ENCODE measurements at regions not wholly inside any gene's neighbourhood (a gene's known extent, or its start where the extent isn't known, plus 50 kb on each side); places are given as distances from the start of the nearest gene placed in this dataset.
A peak's percentile ranks its signal among the peaks of the same experiment; 100 is the strongest.
"Not testable (repeated sequence)": the region's sequence is repeated elsewhere in the genome, so short reads cannot be mapped to it uniquely, and the experiment has no call there.

DNA sequence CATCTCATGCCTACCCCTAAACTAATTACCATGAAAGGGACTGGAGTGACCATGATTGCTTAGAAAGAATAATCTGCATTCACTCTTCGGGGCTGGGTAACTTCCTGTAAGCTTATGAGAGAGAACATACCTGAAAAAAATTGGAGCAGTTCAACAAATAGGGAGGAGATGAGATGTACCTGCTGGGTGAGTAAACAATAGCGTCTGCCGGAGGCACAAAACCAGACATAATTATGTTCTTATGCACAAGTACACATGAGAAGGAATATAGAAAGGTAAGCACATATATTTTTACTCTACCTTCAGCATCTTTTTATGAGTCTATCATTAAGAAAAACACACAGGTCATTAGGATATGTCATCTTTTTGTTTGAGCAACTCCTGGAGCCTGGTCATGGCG, 224.6 kb upstream of the FERD3L start:
- no peak for DNase-seq

DNA sequence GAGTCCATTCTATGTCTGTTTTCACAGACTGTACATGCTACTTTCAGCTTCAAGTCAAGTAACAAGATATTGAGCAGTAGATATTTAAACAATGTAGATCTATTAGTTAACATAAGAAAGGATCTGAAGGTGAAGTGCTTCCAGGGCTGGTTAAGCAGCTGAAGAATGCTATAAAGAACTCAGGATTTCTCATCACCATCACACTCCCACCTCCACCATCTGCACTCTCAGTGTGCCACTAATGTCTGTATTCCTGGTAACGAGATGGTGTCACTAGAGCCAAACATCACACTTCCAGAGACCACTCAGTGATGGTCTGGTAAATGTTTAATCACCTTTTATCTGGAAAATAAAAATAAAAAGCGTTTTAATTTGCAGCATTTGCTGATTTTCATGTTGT, 224.0 kb upstream of the FERD3L start:
- DNase-seq = no peak

DNA sequence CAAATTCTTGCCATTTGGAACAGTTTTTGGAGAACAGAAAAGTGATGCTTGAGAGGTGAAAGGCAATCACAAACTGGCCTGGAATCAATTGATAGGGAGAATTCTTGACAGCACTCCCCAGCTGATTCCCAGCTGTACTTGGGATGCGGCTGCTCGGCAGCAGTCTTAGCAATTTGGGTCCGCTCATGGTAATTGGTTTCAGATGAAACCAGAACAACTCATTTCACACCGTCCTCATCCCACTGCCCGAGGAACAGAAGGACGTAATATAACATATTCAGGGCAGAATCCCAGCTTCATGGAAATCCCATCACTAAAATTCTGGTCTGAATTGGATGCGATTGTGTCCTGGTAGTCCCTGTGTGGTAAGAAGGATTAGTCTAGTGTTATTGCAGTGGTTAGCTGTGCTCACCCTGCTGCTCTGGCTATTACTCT, 223.3 kb upstream of the FERD3L start:
- DNase-seq = peak; percentile 22

DNA sequence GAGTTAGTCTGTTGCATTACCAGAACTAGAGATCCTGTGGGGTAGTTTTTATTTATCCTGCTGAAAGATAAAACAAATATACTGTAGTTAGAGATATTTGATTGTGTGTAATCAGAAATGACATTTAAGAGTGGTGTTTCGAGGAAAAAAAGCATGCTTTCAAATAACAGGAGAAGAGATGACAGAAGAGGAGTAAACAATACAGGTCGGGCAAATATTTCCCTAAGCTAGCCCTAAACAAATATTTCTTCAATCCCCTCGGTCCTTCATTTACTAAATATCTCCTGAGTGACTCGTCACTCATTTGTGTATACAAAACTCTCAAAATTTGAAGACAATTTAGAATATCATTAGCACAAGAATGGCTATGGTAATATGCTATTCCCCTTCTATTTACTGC, 219.7 kb upstream of the FERD3L start:
- no peak for DNase-seq

DNA sequence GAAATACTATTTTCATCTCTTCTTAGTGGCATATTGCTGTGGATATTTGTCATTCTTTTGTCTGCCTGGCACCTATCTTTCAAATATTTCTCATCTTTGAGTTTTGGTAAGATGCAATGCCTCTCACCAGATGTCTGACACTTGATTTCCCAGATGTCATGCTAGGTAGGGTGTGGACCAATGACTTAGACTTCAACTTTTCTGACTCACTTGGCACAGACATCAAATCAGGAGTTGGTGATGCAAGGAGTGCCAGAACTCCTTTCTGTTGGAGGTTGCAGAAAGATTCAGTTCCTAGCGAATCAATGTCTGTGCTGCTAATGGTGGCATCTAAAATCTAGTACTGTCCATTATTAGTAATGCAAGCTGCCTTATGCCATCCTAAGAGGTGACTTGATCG, 216.9 kb upstream of the FERD3L start:
- no peak for DNase-seq

DNA sequence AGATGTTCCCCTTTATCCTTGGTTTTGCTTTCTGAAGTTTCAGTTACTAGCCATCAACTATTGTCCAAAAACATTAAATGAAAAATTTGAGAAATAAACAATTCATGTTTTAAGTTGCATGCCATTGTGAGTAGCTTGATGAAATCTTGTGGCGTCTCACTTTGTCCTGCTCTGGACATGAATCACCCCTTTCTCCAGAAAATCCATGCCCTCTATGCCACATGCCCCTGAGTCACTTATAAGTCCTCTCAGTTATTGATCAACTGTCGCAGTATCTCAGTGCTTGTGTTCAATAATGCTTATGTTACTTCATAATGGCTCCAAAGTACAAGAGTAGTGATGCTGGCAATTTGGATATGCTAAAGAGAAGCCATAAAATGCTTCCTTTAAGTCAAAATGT, 208.0 kb upstream of the FERD3L start:
- no peak for DNase-seq

DNA sequence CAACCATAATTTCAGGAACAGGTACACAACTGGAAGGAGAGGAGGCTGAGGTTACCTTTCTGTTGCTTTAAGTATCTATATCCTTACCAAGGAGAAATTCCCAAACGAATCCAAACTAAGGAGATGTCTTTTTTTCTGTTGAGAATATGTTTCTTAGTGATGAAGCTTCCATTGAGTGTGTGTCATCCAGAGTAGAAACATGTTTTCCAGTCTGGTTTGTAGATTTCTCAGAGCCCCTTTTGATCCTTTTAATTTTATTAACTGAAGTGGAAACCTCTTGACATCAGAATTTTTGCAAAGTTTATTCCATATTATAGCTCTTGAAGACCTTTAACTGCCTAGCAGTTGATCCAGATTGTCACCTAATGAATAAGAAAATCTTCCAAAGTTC, 207.1 kb upstream of the FERD3L start:
- DNase-seq = no peak

DNA sequence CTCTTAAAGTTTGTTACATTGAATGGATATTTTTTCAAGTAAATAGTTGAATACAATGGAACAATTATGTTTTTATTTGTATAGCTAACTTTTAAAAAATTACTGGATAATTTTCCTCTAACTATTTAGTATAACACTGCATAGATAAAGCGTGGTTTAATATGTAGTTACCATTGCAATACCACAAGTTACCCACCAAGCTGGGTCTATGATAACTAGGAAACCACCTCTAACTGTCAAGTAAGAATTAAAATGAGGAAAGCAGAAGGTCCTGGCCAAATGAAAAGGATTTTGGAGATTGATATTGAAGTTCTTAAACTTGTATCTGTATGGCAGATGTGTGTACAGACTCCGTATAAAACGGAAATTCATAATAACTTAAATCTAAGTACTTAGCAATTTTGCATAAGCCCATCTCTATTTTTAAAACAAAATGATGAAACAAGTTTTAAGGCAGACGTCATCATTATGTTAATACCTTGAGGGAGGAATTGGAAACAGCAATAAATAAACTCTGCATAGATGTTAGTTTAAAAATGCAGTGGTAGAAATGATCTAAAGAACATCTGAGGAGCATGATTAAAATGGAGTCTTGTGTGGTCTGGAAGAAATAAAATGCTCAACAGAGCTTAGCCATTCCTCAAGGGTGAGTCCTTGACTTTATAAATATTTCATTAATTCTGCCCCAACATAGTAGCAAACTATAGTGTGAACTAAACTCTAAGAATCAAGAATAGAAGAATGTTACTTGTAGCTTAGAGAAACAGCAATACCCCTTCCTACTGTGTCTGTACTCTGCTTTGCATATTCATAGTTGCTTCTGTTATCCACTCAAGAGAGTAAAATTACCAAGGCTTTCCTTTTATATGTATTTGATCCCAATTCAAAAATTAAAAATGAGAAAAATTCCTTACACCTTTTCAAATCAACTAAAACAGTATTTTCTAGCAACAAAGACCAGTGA, 206.4 kb upstream of the FERD3L start:
- no peak for DNase-seq

DNA sequence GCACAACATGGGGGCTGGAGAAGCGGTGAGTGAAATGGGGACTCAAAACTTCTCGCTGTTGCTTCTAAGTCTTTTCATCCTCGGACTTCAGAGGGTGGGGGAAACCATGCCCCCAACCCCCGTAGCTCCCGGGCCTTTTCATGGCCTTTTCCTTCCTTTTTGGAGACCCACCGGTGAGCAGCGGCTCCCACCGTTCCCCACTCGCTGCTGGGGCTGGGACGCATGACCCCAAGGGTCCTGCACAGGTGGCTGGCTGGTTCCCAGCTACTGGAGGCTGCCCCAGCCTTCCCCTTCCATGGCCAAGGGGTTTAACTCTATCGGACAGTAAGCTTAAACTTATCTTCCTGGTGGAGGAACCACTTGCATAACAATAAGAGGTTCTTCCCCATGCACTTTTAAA, 194.3 kb upstream of the FERD3L start:
- DNase-seq = no peak

DNA sequence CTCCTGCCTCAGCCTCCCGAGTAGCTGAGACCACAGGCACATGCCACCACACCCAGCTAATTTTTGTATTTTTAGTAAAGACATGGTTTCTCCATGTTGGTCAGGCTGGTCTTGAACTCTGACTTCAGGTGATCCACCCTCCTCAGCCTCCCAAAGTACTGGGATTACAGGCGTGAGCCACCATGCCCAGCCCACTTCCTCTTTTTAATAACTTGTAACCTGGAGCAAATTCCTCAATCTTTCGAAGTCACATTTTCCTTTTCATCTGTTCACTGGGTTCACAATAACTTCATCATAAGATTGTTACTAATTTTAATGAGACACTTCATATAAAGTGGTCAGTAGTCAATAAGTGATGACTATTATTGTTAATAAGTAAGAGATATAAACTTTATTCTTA, 193.3 kb upstream of the FERD3L start:
- not testable (repeated sequence) for DNase-seq

DNA sequence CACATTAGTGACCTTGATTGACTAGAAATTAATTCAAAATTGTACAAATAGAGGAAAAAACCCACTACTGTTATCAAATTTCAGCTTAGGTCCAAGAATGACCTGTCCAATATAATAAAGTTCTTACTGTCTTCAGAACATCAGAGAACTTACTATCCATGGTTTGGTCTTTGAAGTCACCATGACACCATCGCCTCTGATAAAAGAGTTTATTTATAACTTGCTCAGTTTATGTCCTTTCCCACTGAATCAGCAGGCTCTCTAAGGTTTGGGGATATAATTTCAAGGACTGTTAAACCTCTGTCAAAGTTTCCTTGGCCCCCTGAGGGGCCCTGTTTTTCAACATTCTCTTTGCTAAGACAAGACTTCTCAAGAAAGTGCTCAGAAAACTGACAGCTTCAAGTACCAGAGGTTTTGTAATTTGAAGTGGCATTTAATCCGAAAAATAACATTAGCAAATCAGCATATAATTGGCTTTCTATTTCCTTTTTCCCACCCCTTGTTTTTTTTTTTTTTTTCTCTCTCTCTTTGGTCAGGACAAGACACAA, 191.7 kb upstream of the FERD3L start:
- no peak for DNase-seq

DNA sequence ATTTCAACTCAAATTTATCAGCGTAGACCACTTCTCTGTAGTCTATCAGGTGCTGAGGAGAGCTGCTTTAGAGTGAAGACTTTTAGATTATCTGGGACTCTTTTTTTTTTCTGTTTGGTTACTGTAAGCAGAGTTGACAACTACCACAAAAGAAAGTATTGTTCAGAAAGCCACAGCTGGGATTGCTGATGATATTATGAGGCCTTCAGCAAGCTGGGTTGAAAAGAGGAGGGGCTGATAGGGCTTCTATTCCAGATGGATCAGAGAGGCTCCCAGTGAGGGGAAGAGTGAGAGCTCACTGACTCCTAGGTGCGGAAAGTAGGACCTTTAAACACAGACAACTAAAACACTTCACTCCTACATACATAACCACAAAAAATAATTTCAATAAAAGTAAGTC, 188.5 kb upstream of the FERD3L start:
- DNase-seq = no peak

DNA sequence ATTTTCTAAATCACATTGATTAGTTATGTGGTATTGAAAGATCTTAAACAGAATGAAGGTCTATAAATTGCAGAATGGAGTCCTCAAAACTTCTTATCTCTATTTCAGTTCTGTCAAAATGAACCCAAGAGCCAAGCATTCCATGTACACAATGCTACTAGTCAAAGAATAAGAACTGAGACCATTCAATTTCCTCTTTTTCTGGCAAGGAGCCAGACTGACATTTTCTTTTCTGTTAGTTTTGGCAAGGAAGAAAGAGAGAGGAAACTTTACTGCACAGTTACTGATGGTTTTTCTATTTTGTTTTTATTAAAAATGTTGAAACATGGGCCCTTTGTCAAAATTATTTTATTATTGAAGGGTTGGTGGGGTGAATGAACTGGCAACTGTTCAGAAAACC, 181.8 kb upstream of the FERD3L start:
- DNase-seq = no peak

DNA sequence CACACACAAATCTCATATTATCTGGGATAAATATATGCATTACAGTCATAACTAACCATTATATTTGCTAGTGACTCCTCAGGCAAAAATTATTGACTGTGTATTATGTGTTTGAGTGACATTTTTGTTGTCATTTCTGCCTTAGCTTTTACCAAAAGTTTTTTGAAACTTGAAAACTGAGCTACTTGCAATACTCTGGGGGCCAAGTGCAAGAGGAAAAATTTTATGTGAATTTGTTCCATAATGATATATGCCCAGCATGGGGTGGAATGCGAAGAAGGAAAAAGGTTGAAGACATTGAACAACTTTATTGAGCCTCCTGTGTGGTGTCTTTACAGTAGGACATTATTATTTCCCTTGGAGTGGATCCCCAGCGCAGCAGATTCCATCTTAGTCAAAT, 176.8 kb upstream of the FERD3L start:
- no peak for DNase-seq

DNA sequence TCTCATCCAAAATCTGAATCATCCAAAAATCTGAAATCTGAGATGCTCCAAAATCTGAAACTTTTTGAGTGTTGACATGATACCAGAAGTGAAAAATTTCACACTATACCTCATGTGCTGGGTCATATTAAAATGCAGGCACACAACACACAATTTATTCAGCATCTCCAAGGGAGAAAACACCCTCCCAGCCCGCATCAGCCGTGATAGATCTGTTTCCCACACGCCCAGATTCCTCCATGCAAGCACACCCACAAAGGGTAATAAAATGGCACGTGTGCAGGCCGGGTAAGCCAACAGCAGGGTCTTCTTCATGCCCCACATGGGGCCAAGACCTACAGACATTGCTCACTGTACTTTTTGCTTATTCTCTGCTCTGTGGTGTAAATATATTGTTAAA, 173.1 kb upstream of the FERD3L start:
- no peak for DNase-seq

DNA sequence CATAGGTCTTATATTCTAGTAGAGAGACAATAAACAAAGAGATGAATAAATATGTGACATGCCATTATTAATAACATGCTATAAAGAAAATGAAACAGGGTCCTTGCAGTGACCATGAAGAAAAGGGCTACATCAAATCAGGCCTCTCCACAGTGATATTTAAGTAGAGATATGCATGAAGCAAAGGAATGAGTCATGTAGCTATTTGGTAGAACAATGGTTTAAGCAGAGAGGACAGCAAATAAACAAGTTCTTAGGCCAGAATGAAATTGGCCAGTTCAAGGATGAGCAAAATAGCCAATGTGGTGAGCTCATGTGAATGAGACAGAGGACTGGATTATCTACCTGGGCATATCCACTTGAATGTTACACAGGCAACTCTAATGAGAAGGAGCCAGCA, 172.2 kb upstream of the FERD3L start:
- no peak for DNase-seq

DNA sequence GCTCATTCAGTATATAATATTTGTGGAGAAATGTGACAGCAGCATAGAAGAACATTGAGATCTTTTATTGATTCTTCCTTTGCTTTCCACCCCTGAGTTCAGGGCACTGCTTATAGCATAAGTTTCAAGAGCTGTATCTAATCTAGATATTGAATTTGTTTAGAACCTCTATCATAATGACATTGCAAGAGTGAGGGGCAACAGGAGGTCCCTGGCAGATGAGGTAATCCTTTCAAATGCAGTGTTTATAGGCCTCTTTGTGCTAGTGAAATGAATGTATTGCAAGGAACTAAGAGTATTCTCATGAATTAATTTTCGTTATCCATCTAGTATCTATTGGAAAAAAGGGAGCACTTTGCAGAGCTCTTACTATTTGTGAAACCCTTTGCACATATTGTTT, 167.2 kb upstream of the FERD3L start:
- DNase-seq = no peak

DNA sequence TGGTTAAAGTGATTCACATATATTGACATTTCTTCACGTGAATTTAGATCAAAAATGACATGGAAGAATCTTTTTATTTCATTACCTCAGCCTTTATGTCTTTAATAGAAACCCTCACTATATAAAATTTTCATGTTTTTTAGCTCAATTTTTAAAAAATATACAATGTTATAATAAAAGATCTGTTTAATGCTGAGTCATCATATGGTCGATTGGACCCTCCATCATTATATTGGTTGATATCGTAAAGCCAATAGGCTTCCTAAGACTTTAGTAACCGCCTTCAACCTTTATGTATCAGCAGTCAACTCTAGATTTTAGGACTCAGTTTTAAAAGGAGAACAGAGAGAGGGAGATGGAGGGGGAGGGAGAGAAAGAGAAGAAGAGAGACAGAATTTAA, 162.3 kb upstream of the FERD3L start:
- no peak for DNase-seq

DNA sequence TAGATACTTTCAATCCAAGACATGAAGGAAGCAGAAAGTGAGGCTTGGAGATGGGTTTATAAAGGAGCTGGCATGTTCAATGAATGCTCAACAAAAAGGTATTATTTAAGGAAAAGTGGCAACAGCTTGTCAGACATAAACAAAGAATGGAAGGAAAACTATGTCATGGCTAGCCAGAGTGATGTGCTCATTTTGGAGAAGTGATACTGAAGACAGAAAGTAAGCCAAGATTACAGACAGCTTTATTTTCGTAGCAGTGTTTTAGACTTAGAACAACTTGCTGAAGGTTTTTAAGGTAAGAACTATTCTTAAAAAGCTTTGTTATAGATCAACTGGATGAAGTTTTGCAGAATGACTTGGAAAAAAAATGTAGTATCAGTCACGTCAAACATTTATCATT, 160.5 kb upstream of the FERD3L start:
- no peak for DNase-seq

DNA sequence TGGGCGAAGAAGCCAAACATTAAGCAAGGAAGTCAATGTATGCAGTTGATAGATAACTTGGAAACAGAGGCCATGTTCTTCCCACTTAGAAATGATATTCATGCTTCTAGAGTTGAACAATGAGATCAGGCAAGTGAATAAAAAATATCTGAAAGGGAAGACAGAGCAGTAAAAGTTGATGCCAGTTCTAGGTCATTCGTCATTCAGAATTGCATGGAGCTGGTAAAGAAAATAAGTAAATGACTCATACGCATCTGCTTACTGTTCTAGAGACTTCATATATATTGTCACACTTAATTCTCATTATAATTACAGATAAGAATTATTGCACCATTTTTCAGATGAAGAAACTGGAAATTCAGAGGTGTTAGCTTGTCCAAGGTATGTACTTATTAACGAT, 158.9 kb upstream of the FERD3L start:
- no peak for DNase-seq

DNA sequence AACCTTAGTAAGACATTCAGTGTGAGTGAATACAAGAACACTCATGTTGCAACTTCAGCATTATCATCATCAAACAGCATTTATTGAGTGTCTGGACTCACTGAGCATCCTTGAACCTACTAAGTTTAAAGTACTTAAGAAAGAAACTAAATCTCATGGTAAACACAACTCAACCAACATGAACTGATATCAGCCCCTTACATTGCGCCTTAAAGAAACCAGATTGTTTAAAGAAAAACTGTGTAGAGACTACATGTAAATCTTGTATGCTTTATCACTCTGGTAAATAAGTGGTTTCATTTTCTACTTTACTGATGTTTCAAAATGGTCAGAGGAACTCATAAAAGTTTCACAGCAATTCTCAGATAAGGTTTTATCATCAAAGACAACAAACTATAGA, 157.5 kb upstream of the FERD3L start:
- no peak for DNase-seq

DNA sequence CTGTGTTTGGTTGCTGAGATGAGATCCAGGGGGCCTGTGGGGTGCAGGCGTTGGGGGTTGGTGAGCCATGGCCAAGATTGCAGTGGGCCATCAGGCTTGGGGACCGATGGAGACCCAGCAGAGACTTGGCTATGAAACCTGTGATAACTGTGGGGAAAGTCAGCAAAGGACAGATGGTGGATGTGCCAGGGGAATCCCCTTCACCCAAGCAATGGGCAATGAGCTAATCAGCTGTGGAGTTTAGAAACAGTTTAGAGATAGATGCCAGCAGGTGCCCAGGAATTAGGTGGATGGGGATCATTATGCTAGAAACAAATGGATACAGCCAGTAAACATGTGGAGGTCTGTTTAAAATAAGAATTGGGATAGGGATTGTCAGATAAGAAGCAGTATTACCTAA, 151.4 kb upstream of the FERD3L start:
- DNase-seq = no peak

DNA sequence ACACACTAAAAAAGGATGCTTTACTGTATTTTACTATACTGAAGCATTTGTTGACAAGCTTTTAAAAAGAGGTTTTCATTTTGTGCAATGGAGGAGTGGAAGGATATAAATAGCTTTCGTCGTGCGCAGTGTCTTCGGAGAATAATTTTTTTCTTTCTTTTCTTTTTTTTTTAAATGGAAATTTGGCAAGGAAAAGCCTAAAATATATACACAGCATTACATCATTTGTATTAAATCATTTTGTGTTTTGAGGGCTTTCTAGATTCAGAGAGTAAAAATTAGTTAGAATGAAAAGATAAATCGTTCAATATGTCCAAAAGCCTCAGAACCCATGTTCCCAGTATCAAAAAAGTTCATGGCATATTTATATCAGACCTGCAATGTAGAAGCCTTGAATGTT, 150.2 kb upstream of the FERD3L start:
- DNase-seq = no peak

DNA sequence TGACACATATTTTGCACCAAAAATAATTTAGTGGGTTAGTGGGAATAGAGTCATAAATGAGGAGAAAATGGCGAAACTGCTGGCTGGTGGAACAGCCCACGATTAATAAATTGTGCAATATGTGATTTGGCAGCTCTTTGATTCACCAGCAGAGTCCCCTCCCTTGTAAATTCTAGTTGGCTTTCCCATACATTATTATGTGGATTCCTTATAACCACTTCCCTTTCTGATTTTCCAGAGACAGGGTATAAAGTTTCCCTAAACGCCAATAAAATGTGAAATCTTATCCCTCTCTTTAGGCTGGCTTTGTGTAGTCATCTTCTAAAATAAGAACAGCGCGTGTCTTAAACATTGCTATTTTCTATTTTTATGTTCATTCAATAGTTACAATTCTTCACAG, 149.4 kb upstream of the FERD3L start:
- no peak for DNase-seq

DNA sequence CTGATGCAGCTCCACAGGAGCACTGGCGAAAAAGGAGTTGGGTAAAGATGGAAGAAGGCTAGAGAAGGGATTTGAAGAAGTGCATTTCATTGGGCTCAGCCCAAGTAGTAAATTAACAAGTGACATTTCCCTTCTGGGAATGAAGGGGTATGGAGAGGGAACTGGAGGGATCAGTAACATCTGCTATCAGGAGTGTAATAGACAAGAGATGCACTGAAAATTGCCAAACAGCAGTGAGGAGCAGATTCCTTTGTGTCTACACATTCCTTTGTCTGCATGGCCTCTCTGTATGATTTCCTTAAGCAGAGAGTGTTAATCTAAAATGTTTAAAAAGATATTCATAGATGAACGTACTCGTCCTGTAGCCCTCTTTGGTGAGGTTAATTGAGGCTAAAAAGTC, 148.2 kb upstream of the FERD3L start:
- DNase-seq = no peak

Measured in right hindlimb (tissue), 1 donor.